ENCODE measurements at regions not wholly inside any gene's neighbourhood (a gene's known extent, or its start where the extent isn't known, plus 50 kb on each side); places are given as distances from the start of the nearest gene placed in this dataset.

DNA sequence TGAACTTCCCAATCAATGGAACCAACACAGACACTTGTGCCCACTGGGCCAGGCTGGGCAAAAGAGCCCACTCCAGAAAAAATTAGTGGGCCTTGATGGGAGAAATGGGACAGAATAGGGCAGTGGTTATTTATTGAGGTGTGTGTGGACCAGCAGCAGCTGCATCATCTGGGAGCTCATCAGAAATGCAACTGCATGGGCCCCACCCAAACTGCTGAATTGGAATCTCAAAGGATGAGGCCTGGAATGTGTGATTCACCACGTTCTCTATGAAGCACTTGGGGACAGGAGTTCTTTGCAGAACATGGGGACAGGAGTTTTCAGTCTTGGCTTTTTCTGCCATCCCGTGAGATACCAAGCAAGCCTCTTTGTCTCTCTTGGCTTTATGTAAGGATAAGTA lies 255.6 kb upstream of the PLET1 start:
- in situ Hi-C loops (cut with HindIII; ENCODE audit: low pct_unique_long_range_greater_than_20kb, low sequenced_read_pairs): no loop called here
- DNase-seq (ENCODE audit: low read depth, low spot score): no peak

DNA sequence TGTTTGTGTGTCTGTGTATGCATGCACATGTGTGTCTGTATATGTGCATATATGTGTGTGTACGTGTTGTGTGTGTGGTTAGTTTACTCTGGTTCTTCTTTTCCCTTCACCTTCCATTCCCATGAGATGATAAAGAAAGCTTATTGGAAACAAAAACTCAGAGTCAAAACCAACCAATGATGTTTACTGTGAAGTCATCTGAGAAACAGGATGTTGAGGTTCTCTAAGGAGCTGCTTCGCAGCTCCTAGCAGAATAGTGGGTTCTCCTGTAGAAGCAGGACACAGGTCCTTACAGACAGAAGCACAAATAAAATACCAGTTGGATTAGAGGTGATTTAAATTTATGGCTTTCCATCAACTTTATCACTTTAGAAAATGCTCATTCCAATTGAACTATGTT lies 256.1 kb upstream of the PLET1 start:
- in situ Hi-C loops (cut with HindIII; ENCODE audit: low pct_unique_long_range_greater_than_20kb, low sequenced_read_pairs): no loop called here
- DNase-seq (ENCODE audit: low read depth, low spot score): no peak

GRCh38 chr11:112518371-112518770 lies 257.7 kb upstream of the PLET1 start:
- in situ Hi-C loops (cut with HindIII; ENCODE audit: low pct_unique_long_range_greater_than_20kb, low sequenced_read_pairs): no loop called here
- no peak for DNase-seq (ENCODE audit: low read depth, low spot score)

- in situ Hi-C loops (cut with HindIII; ENCODE audit: low pct_unique_long_range_greater_than_20kb, low sequenced_read_pairs): no loop called here
- DNase-seq (ENCODE audit: low read depth, low spot score): no peak
Measured at GRCh38 chr11:112519751-112520150, 259.1 kb upstream of the PLET1 start.

DNA sequence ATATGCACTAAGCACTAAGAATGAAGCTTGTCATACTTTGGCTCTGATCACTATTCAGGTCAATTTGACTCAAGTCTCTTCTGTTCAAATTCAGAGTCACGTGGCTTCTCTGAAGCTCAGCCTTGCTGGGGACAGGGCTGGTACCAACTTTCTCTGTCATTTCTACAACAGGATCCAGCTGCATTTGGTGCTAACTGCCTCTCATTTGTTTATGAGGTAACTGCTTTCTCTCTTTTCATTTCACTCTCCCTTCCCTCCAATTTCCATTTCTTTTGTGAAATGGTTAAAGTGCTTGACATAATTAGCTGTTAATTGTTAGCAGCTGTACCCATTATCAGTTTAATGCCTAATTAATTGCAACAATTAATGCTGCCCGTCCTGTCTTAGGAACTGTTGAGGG lies 259.7 kb upstream of the PLET1 start:
- in situ Hi-C loops (cut with HindIII; ENCODE audit: low pct_unique_long_range_greater_than_20kb, low sequenced_read_pairs): no loop called here
- no peak for DNase-seq (ENCODE audit: low read depth, low spot score)

- no peak for DNase-seq (ENCODE audit: low read depth, low spot score)
- in situ Hi-C loops (cut with HindIII; ENCODE audit: low pct_unique_long_range_greater_than_20kb, low sequenced_read_pairs): no loop called here
Measured at GRCh38 chr11:112522536-112522935, 261.9 kb upstream of the PLET1 start.

GRCh38 chr11:112523031-112523430 lies 262.4 kb upstream of the PLET1 start:
- no peak for DNase-seq (ENCODE audit: low read depth, low spot score)
- in situ Hi-C loops (cut with HindIII; ENCODE audit: low pct_unique_long_range_greater_than_20kb, low sequenced_read_pairs): no loop called here

- DNase-seq (ENCODE audit: low read depth, low spot score): no peak
- in situ Hi-C loops (cut with HindIII; ENCODE audit: low pct_unique_long_range_greater_than_20kb, low sequenced_read_pairs): no loop called here
Measured at GRCh38 chr11:112523477-112523876, 262.8 kb upstream of the PLET1 start.

- in situ Hi-C loops (cut with HindIII; ENCODE audit: low pct_unique_long_range_greater_than_20kb, low sequenced_read_pairs): no loop called here
- DNase-seq (ENCODE audit: low read depth, low spot score): no peak
Measured at GRCh38 chr11:112523951-112524350, 263.3 kb upstream of the PLET1 start.

DNA sequence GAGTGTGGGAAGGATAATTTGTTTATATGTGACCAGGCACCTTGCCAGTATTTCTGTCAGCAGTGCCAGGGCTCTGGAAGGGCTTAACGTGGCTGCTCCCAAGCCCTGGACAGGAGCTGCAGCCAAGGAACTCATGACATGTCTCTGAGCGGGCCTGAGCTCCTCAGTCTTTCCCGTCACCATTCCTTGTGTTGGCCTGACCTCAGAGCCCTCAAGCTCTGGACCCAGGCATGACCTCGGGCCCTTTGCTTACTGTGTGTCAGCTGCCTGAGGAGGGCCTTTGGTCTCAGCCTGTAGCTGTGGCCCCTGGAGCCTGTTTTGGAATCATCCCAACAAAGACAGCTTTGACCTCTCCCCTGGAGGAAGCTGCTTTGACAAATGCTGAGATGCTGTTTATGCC lies 264.1 kb upstream of the PLET1 start:
- in situ Hi-C loops (cut with HindIII; ENCODE audit: low pct_unique_long_range_greater_than_20kb, low sequenced_read_pairs): no loop called here
- no peak for DNase-seq (ENCODE audit: low read depth, low spot score)

DNA sequence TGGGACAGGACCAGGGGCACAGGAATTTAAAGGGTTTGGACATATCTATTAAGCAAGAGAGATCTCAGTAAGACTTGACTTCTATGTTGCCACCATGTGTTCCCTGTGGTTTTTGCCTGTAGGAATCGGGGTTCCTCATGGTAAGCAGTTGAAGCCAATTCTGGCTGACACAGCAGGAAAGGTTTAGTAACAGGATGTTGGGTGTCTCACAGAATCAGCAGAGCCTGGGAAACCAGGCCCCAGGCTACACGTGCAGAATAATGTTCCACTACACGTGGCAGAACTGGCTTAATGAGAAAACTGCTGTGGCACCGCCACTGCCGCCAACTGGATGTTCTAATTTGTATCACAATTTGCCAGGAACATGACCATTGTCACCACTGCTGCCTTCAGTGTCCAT lies 264.6 kb upstream of the PLET1 start:
- in situ Hi-C loops (cut with HindIII; ENCODE audit: low pct_unique_long_range_greater_than_20kb, low sequenced_read_pairs): no loop called here
- no peak for DNase-seq (ENCODE audit: low read depth, low spot score)

- no peak for DNase-seq (ENCODE audit: low read depth, low spot score)
- in situ Hi-C loops (cut with HindIII; ENCODE audit: low pct_unique_long_range_greater_than_20kb, low sequenced_read_pairs): no loop called here
Measured at GRCh38 chr11:112525844-112526590, 265.4 kb upstream of the PLET1 start.

- no peak for DNase-seq (ENCODE audit: low read depth, low spot score)
- in situ Hi-C loops (cut with HindIII; ENCODE audit: low pct_unique_long_range_greater_than_20kb, low sequenced_read_pairs): no loop called here
Measured at GRCh38 chr11:112526699-112527416, 266.2 kb upstream of the PLET1 start.

DNA sequence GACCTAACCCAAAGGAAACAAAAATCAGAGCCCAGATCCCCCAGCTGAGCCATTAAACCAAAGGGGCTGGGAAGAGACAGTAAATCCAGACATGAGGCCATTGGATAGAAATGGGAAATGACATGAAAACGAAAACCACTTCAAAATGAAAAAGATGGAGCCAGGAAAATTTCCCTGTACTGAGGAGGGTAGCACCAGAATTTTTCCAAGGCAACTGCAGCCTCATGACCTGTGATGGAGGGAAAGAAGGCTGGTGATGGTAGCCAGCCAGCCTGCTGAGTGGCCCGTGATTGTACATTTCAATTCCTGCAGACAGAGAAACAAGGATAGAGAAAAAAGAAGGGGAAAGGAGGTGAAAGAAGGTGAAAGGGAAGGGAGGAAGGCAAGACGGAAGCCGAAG lies 268.4 kb upstream of the PLET1 start:
- in situ Hi-C loops (cut with HindIII; ENCODE audit: low pct_unique_long_range_greater_than_20kb, low sequenced_read_pairs): no loop called here
- DNase-seq (ENCODE audit: low read depth, low spot score): no peak

- in situ Hi-C loops (cut with HindIII; ENCODE audit: low pct_unique_long_range_greater_than_20kb, low sequenced_read_pairs): no loop called here
- peak; percentile 58 for DNase-seq (ENCODE audit: low read depth, low spot score)
Measured at GRCh38 chr11:112532506-112532905, 271.8 kb upstream of the PLET1 start.

- no peak for DNase-seq (ENCODE audit: low read depth, low spot score)
- in situ Hi-C loops (cut with HindIII; ENCODE audit: low pct_unique_long_range_greater_than_20kb, low sequenced_read_pairs): no loop called here
Measured at GRCh38 chr11:112533682-112534081, 273.0 kb upstream of the PLET1 start.

DNA sequence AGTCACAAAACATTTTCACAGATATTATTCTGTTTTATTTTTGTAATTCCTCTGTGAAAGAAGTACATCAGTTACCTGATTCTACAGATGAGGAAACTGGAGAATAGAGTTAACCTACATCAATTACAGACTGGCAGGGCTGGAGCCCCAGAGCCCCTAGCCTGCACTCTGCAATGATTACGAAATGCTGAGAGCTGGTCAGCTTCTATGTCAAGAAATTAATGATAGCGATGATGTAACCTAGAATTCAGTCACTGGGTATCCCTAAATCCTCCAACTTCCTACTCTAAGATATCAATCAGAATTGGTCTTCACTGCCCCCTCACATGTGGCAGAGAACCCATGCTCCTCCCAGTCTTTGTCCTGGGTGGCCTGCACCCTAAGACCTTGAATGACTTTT lies 273.5 kb upstream of the PLET1 start:
- DNase-seq (ENCODE audit: low read depth, low spot score): no peak
- in situ Hi-C loops (cut with HindIII; ENCODE audit: low pct_unique_long_range_greater_than_20kb, low sequenced_read_pairs): no loop called here

GRCh38 chr11:112537026-112537425 lies 276.4 kb upstream of the PLET1 start:
- in situ Hi-C loops (cut with HindIII; ENCODE audit: low pct_unique_long_range_greater_than_20kb, low sequenced_read_pairs): no loop called here
- DNase-seq (ENCODE audit: low read depth, low spot score): no peak

GRCh38 chr11:112537846-112538330 lies 277.2 kb upstream of the PLET1 start:
- peak; percentile 22 for DNase-seq (ENCODE audit: low read depth, low spot score)
- in situ Hi-C loops (cut with HindIII; ENCODE audit: low pct_unique_long_range_greater_than_20kb, low sequenced_read_pairs): no loop called here

All from SK-MEL-5 (cell line).